HEK293T (cell line): ENCODE measurements at regions not wholly inside any gene's neighbourhood (a gene's known extent, or its start where the extent isn't known, plus 50 kb on each side); places are given as distances from the start of the nearest gene placed in this dataset.
A peak's percentile ranks its signal among the peaks of the same experiment; 100 is the strongest.

Source experiments
- CTCF ChIA-PET: fragments of 350-600 bp; formaldehyde crosslinking; extraction: SDS; loops from one replicate; lab custom pipeline; 2021; ENCODE audit warnings: antibody characterized with exemption, inconsistent platforms; lab: Yijun Ruan, JAX
- POLR2A ChIA-PET: fragments of 350-600 bp; formaldehyde crosslinking; extraction: SDS; loops from one replicate; lab custom pipeline; 2020; ENCODE audit warnings: antibody characterized with exemption, inconsistent platforms; lab: Yijun Ruan, JAX
- DNase-seq: peaks from one replicate; pipeline ENCODE4 v3.0.0; 2012; ENCODE audit warnings: mixed read lengths; ENCODE audit errors: extremely low spot score
- ARNT ChIP-seq: fragments of 450-650 bp; IDR thresholded peaks from 2 replicates; pipeline ENCODE4 v1.6.1; 2017; ENCODE audit warnings: mild to moderate bottlenecking
- BHLHE40 ChIP-seq: fragments of 450-650 bp; IDR thresholded peaks from 2 replicates; pipeline ENCODE4 v1.6.1; 2016; ENCODE audit warnings: mild to moderate bottlenecking, moderate library complexity, borderline replicate concordance
- CTBP1 ChIP-seq: fragments of 450-650 bp; IDR thresholded peaks from 2 replicates; pipeline ENCODE4 v1.6.1; 2016; ENCODE audit warnings: borderline replicate concordance
- ELF4 ChIP-seq: fragments of 450-650 bp; IDR thresholded peaks from 2 replicates; pipeline ENCODE4 v1.6.1; 2017; ENCODE audit warnings: antibody characterized with exemption
- FOXA1 ChIP-seq: fragments of 450-650 bp; IDR thresholded peaks from 2 replicates; pipeline ENCODE4 v1.6.1; 2016; ENCODE audit warnings: mild to moderate bottlenecking
- FOXK2 ChIP-seq: fragments of 450-650 bp; IDR thresholded peaks from 2 replicates; pipeline ENCODE4 v1.6.1; 2016; ENCODE audit warnings: mild to moderate bottlenecking
- FOXM1 ChIP-seq: fragments of 450-650 bp; IDR thresholded peaks from 2 replicates; pipeline ENCODE4 v1.6.1; 2017; ENCODE audit warnings: mild to moderate bottlenecking, borderline replicate concordance
- HDGF ChIP-seq: fragments of 450-650 bp; IDR thresholded peaks from 2 replicates; pipeline ENCODE4 v1.6.1; 2017; ENCODE audit warnings: antibody characterized with exemption, borderline replicate concordance
- L3MBTL2 ChIP-seq: fragments of 450-650 bp; conservative IDR thresholded peaks from 2 replicates; pipeline ENCODE4 v1.6.1; 2016; ENCODE audit warnings: mild to moderate bottlenecking
- LEF1 ChIP-seq: fragments of 450-650 bp; IDR thresholded peaks from 2 replicates; pipeline ENCODE4 v1.6.1; 2017; ENCODE audit warnings: mild to moderate bottlenecking, borderline replicate concordance
- NFRKB ChIP-seq: fragments of 450-650 bp; IDR thresholded peaks from 2 replicates; pipeline ENCODE4 v1.6.1; 2016; ENCODE audit warnings: mild to moderate bottlenecking, moderate library complexity
- SP1 ChIP-seq: fragments of 450-650 bp; IDR thresholded peaks from 2 replicates; pipeline ENCODE4 v1.6.1; 2017
- SUZ12 ChIP-seq: fragments of 450-650 bp; IDR thresholded peaks from 2 replicates; pipeline ENCODE4 v1.6.1; 2016; ENCODE audit warnings: mild to moderate bottlenecking
- TARDBP ChIP-seq: fragments of 450-650 bp; IDR thresholded peaks from 2 replicates; pipeline ENCODE4 v1.6.1; 2016
- ZNF384 ChIP-seq: fragments of 450-650 bp; IDR thresholded peaks from 2 replicates; pipeline ENCODE4 v1.6.1; 2016
- TF ChIP-seq, protein P1 (sequence below): fragments of 450-650 bp; IDR thresholded peaks from 2 replicates; pipeline ENCODE4 v1.6.1; 2016

DNA sequence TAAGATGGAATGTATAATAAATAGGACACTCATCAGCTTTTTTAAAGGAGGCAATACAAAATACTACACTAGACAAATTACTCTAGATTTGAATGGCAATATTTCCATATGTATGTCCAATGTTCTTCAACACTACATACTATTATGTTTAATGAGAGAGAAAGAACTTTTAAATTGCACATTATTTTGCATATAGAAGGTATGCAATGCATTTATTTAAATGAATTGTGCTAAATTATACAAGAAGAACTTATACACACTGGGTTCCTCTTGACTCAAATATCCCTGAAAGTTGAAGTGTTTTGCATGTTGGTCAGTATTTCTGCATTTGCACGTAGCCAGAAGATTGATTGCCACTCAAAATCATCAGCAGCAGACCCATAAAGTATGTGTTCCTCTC is 839.6 kb downstream of the ADGRL2 start:
- ChIA-PET CTCF (no interaction called here), POLR2A (no interaction called here)
- TF ChIP-seq LEF1 = no peak
- no peak for TF ChIP-seq HDGF
- no peak for TF ChIP-seq L3MBTL2
- no peak for TF ChIP-seq ARNT
- no peak for TF ChIP-seq FOXM1
- no peak for TF ChIP-seq SP1
- TF ChIP-seq TARDBP = no peak
- no peak for TF ChIP-seq ZNF384
- TF ChIP-seq FOXK2 = no peak
- TF ChIP-seq, protein P1, sequence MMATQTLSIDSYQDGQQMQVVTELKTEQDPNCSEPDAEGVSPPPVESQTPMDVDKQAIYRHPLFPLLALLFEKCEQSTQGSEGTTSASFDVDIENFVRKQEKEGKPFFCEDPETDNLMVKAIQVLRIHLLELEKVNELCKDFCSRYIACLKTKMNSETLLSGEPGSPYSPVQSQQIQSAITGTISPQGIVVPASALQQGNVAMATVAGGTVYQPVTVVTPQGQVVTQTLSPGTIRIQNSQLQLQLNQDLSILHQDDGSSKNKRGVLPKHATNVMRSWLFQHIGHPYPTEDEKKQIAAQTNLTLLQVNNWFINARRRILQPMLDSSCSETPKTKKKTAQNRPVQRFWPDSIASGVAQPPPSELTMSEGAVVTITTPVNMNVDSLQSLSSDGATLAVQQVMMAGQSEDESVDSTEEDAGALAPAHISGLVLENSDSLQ = no peak
- TF ChIP-seq BHLHE40 = no peak
- no peak for TF ChIP-seq FOXA1
- TF ChIP-seq NFRKB = no peak
- no peak for TF ChIP-seq CTBP1
- TF ChIP-seq ELF4 = no peak
- no peak for TF ChIP-seq SUZ12
- no peak for DNase-seq

DNA sequence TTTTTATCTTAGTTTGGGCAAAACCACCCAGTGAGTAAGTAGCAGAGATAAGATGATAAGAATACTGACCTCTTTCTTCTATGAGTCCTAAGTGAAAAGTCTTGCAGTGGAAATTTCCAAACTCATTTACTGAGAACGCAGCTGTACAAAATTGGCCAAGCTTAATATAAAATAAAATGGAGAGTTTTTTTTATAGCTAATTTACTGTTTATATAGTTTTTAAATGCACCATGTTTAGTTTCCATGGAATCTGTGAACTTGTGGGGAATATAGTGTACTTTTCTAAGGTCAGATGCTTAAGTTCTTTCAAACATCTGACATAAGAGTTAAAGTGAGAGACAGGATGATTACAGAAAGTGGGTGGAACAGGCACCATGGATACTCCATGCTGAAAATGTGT is 833.5 kb downstream of the ADGRL2 start:
- POLR2A ChIA-PET = no interaction called here
- no peak for DNase-seq
- TF ChIP-seq TARDBP (no peak), FOXM1 (no peak), NFRKB (no peak), LEF1 (no peak), L3MBTL2 (no peak), FOXA1 (no peak), SUZ12 (no peak), HDGF (no peak), ELF4 (no peak), FOXK2 (no peak), SP1 (no peak), BHLHE40 (no peak), ZNF384 (no peak), CTBP1 (no peak)
- CTCF ChIA-PET = no interaction called here

DNA sequence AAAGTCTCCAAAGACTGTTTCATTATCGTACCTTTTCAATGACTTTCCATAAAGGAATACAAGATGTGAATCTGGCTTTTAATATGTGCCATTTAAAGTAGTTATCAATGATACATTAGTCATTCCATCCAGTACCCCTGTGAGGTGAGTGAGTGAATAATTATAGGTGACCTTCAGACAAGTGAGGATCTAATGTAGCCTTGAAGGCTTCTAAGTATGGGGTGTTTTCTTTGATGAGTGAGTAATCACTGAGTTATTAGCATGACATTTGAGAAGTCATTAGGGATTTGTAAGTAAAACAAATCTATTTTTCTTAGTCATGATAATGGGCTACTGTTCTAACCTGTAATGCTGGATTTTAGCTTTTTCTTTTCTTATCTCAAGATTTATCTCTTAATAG is 831.4 kb downstream of the ADGRL2 start:
- no peak for TF ChIP-seq L3MBTL2
- TF ChIP-seq, protein P1 = 0 out of 2 replicates have a peak, but pooled peaks have one; percentile 21
- ChIA-PET POLR2A (no interaction called here), CTCF (no interaction called here)
- no peak for DNase-seq

DNA sequence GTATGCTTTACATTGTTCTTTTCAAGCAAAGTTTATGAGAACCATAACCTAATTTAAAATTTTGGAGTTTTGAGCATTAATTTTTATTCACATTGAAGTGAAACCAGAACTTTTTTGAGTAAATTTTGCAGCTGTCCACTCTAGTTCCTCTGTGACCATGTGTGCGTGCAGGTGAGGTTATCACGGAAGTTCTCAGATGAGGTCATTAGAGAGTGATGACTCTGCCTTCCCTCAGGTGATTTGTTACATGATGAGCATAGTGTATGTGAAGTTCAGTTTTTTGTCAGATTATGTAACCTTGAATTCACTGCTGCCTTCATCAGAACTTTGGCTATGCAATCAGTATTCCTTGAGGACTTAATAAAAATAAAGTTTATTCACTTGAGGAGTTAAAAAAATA is 828.2 kb downstream of the ADGRL2 start:
- CTCF ChIA-PET = no interaction called here
- DNase-seq = no peak
- no peak for TF ChIP-seq LEF1
- TF ChIP-seq BHLHE40 = no peak
- no peak for TF ChIP-seq FOXK2
- TF ChIP-seq NFRKB = no peak
- no peak for TF ChIP-seq FOXM1
- TF ChIP-seq FOXA1 = no peak
- TF ChIP-seq, protein P1 = no peak
- TF ChIP-seq HDGF = no peak
- TF ChIP-seq SUZ12 = no peak
- TF ChIP-seq ZNF384 = no peak

DNA sequence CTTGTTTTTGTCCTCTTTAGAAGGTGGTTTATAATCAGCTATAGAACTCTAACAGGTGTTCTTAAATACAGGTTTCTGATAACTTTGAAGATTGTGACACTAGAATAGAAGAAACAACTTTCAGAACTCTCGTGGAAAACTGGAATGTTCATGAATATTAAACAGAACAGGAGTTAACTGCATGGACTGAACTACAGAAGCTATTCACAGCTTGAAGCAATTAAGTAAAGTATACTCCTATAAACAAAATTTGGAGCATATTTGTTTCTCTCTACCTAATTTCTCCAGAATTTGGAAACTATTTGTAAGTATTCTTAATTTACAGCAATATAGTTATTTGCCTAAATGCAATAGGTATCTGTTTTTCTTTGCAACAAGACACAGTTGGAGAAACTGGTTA is 824.8 kb downstream of the ADGRL2 start:
- TF ChIP-seq SUZ12 (no peak), FOXA1 (no peak), NFRKB (no peak), LEF1 (no peak), HDGF (no peak), ZNF384 (no peak), ELF4 (no peak), CTBP1 (no peak), FOXM1 (no peak), FOXK2 (no peak), BHLHE40 (no peak)
- no peak for DNase-seq
- POLR2A ChIA-PET = no interaction called here
- CTCF ChIA-PET = no interaction called here

More for the DNA sequence above, 828.2 kb downstream of the ADGRL2 start:
- POLR2A ChIA-PET = no interaction called here

DNA sequence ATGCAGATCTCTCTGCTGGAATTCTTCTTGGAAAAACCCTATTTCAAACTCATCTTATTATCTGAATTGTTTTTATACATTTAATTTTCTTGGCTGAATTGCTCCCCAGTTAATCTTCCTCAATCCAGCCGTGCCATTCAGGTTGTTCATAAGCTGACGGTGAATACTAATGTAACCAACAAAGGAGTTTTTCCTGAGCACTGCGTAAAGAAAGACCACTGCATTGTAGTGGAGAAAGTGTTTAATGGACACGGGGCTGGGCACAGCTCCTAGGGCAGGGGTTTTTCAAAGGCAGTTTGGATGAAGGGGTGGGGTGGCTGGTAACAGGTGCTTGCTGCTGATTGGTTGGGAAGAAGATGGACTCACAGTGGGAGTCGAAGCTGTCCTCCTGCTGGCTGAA is 820.3 kb downstream of the ADGRL2 start:
- ChIA-PET CTCF (no interaction called here), POLR2A (no interaction called here)
- DNase-seq = no peak
- TF ChIP-seq ELF4 (no peak), BHLHE40 (no peak), TARDBP (no peak), HDGF (no peak), FOXA1 (no peak), L3MBTL2 (no peak), ARNT (no peak), NFRKB (no peak), SP1 (no peak), FOXK2 (no peak), CTBP1 (no peak), LEF1 (no peak), ZNF384 (no peak)
- TF ChIP-seq, protein P1 = no peak
